PFSK-1 (cell line): ENCODE measurements at regions not wholly inside any gene's neighbourhood (a gene's known extent, or its start where the extent isn't known, plus 50 kb on each side); places are given as distances from the start of the nearest gene placed in this dataset.

Experiments used
- FOXP2 ChIP-seq: optimal IDR thresholded peaks from 2 replicates; pipeline ENCODE3; 2011; ENCODE audit warnings: borderline replicate concordance, control low read depth, inconsistent platforms; ENCODE audit not compliant: insufficient read depth; ENCODE audit errors: extremely low read length, extremely low read depth
- POLR2AphosphoS5 ChIP-seq: IDR thresholded peaks from 2 replicates; pipeline ENCODE4 v1.6.1; 2012; ENCODE audit warnings: low read depth, mild to moderate bottlenecking, control low read depth, low read length, moderate library complexity
- SIN3A ChIP-seq: IDR thresholded peaks from 2 replicates; pipeline ENCODE4 v1.6.1; 2012; ENCODE audit warnings: mild to moderate bottlenecking, low read length, moderate library complexity, borderline replicate concordance; ENCODE audit not compliant: insufficient read depth
- TAF1 ChIP-seq: IDR thresholded peaks from 2 replicates; pipeline ENCODE4 v1.6.1; 2012; ENCODE audit warnings: low read length, control low read depth, borderline replicate concordance; ENCODE audit not compliant: insufficient read depth
- TF ChIP-seq, protein P1 (sequence below), 2 experiments: IDR thresholded peaks; 2 replicates each; pipeline versions ENCODE4 v1.6.1 to v1.8.0; 2011 to 2012; ENCODE audit warnings: low read depth in 2 of 2, low read length in 2 of 2, control low read depth in 1 of 2, inconsistent platforms in 1 of 2, mild to moderate bottlenecking in 1 of 2, moderate library complexity in 1 of 2; ENCODE audit not compliant: insufficient read depth in 1 of 2

DNA sequence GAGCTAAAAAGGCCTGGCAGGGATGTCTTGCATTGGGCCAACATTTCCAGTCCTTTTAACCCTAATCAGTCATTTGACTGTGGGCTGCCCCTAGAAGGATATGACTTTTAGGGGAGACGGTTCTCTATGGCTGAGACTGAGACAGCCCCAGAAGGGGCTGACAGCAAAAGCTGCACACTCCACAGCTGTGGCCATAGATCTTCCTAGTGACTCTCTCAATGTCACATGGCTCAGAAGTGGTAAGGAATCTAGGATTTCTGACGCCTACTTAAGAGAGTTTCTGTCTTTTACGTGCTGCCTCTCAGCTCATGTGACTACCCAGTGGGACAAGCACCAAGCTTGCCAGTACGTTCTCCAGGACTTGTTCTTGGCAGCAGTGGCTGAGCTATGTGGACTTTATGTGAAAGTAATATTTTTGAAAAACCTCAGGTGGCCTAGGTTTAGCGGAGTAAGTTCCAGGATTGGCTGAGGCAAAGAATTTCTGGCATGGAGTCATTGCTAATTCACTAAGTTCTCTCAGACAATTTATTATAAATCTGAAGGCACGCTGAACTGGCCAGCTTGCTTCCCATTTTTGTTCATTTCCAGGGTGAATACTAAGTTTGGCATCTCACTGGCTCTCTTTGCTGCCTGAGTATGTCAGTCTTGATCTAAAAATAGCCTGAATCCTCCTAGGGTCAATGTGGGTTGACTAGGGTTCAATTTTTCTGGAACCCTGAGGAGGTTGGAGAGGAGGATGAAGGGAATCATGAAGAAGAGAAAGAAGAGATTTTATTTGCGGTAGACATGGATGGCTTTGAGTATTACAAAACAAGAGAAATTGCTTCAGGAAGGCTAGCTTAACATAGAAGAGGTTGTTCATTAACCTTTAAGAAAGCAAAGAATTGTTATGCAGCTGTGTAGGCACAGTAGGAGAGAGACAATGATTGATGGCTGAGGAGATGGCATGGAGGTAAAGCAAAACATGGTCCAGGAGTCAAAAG lies 271.8 kb downstream of the AEBP2 start:
- TF ChIP-seq, protein P1, sequence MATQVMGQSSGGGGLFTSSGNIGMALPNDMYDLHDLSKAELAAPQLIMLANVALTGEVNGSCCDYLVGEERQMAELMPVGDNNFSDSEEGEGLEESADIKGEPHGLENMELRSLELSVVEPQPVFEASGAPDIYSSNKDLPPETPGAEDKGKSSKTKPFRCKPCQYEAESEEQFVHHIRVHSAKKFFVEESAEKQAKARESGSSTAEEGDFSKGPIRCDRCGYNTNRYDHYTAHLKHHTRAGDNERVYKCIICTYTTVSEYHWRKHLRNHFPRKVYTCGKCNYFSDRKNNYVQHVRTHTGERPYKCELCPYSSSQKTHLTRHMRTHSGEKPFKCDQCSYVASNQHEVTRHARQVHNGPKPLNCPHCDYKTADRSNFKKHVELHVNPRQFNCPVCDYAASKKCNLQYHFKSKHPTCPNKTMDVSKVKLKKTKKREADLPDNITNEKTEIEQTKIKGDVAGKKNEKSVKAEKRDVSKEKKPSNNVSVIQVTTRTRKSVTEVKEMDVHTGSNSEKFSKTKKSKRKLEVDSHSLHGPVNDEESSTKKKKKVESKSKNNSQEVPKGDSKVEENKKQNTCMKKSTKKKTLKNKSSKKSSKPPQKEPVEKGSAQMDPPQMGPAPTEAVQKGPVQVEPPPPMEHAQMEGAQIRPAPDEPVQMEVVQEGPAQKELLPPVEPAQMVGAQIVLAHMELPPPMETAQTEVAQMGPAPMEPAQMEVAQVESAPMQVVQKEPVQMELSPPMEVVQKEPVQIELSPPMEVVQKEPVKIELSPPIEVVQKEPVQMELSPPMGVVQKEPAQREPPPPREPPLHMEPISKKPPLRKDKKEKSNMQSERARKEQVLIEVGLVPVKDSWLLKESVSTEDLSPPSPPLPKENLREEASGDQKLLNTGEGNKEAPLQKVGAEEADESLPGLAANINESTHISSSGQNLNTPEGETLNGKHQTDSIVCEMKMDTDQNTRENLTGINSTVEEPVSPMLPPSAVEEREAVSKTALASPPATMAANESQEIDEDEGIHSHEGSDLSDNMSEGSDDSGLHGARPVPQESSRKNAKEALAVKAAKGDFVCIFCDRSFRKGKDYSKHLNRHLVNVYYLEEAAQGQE (IDR thresholded peaks at IDR 0.05; ENCODE audit: insufficient read depth in 1 of 2, low read depth in 2 of 2, low read length in 2 of 2): no peak
- TF ChIP-seq SIN3A: no peak
- TF ChIP-seq TAF1: no peak
- TF ChIP-seq FOXP2: no peak
- TF ChIP-seq POLR2AphosphoS5: no peak

DNA sequence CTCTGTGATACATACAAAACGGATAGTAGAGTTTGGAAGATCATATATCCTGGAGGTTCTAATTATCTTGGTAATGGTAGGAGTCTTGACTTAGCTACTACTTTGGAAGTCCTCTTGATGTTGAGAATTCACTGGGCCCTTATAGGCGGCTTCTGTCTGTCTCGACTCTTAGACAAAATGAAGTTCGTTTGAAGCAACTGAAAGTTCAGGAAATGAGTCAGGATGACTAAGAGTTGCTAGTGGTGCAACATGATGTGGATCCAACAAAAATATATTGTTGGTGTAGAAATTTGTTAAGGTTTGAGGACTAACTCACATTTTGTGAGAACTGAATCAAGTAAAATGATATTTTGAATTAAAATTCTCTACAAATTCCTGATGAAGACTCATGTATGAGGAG lies 272.7 kb downstream of the AEBP2 start:
- no peak for TF ChIP-seq FOXP2
- no peak for TF ChIP-seq SIN3A
- no peak for TF ChIP-seq POLR2AphosphoS5
- TF ChIP-seq, protein P1 (IDR thresholded peaks at IDR 0.05; ENCODE audit: insufficient read depth in 1 of 2, low read depth in 2 of 2, low read length in 2 of 2): no peak
- TF ChIP-seq TAF1: no peak

DNA sequence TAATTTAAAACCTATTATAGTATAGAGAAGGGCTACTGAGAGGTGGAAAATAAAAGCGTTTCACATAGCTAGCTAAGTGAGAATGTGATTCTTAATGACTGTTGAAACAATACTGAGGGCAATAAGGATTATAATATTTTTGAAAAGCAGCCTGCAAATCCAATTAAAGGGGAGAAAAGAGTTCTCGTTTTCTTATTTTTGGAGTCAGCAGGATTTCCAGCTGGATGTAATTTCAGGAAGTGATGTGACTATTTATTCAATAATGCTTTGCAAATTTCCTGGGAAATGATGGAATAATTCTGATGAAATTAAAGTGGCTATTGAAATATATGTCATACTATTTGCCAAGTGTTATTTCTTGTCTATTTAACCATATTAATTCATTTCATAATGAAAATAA lies 279.1 kb downstream of the AEBP2 start:
- TF ChIP-seq FOXP2 (no peak), SIN3A (no peak), POLR2AphosphoS5 (no peak), TAF1 (no peak)
- TF ChIP-seq, protein P1 (IDR thresholded peaks at IDR 0.05; ENCODE audit: insufficient read depth in 1 of 2, low read depth in 2 of 2, low read length in 2 of 2): no peak

DNA sequence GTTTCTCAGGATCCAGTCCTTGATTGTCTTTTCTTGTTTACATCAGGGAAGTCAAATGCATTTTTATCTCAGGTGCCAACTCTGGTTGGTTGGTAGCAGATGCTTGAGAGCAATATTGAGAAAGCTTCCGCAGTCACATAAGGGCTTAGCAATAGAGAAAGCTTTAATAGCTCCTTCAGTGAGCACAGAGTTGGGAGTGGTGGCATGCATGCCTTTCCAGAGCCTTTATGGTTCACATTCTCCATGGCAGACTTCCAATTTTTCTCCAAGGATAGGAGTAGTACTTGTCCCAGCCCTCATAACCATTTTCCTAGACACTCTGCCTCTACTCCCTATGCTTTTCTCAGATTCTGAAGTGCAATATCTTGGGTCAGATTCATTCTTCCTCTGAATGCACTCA lies 280.4 kb downstream of the AEBP2 start:
- no peak for TF ChIP-seq TAF1
- TF ChIP-seq, protein P1 (IDR thresholded peaks at IDR 0.05; ENCODE audit: insufficient read depth in 1 of 2, low read depth in 2 of 2, low read length in 2 of 2): no peak
- no peak for TF ChIP-seq SIN3A
- TF ChIP-seq FOXP2: no peak
- TF ChIP-seq POLR2AphosphoS5: no peak
